ENCODE measurements at regions not wholly inside any gene's neighbourhood (a gene's known extent, or its start where the extent isn't known, plus 50 kb on each side); places are given as distances from the start of the nearest gene placed in this dataset.

DNA sequence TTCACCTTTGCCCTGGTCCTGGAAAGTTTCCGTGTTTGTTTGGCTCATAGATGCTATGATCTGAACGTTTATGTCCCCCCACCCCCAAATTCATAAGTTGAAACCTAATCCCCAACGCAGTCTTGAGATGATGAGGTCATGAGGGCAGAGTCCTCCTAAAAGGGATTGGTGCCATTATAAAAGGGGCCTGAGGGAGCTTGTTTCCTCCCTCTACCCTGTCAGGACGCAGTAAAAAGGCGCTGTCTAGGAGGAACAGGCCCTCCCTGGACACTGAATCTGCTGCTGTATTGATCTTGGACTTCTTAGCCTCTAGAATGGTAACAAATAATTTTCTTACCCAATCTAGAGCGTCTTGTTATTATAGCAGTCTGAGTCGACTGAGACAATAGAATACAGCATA, 2190.6 kb upstream of the TENM3 start (continued):
- TF ChIP-seq, protein P1, sequence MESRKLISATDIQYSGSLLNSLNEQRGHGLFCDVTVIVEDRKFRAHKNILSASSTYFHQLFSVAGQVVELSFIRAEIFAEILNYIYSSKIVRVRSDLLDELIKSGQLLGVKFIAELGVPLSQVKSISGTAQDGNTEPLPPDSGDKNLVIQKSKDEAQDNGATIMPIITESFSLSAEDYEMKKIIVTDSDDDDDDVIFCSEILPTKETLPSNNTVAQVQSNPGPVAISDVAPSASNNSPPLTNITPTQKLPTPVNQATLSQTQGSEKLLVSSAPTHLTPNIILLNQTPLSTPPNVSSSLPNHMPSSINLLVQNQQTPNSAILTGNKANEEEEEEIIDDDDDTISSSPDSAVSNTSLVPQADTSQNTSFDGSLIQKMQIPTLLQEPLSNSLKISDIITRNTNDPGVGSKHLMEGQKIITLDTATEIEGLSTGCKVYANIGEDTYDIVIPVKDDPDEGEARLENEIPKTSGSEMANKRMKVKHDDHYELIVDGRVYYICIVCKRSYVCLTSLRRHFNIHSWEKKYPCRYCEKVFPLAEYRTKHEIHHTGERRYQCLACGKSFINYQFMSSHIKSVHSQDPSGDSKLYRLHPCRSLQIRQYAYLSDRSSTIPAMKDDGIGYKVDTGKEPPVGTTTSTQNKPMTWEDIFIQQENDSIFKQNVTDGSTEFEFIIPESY (IDR thresholded peaks at IDR 0.05; ENCODE audit: extremely low read depth, insufficient replicate concordance, low read length), result no peak
- TF ChIP-seq JUND (IDR thresholded peaks at IDR 0.05) (no peak), CEBPB (IDR thresholded peaks at IDR 0.05; ENCODE audit: low read depth) (no peak)

DNA sequence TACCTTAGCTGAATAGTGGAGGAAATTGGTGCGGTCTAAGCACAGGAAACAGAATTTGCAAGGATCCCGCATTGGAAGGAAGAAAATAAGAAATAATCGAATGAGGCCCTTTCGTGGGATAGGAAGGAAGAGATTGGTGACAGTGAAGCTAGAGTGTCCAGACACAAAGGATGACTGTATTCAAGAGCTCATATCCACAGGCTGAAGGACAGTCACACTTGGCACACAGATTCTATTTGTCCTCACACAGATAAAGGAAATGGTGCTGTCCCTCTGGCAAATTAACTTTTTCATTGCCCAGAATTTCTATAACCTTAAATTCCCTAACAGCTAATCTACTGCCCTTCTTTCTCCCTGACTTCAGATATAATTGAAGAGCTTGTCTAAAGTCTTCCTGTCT, 2188.9 kb upstream of the TENM3 start:
- Histone ChIP-seq H3K9me2 (ENCODE audit: insufficient read depth) (no peaks in the 10 kb centered on the region), H3K9ac (ENCODE audit: low read length) (no peak overlapping the region), H3K4me1 (ENCODE audit: control insufficient read depth in 1 of 2, insufficient read depth in 2 of 2, low read length in 2 of 2) (no peaks in the 10 kb centered on the region), H3K4me3 (replicated peaks in 1 of 2; ENCODE audit: low read depth in 1 of 2, low read length in 2 of 2) (no peak overlapping the region), H3K27me3 (ENCODE audit: insufficient read depth, low read length) (no peaks in the 10 kb centered on the region), H3K4me2 (ENCODE audit: low read length) (no peak overlapping the region), H4K20me1 (ENCODE audit: insufficient read depth) (no peaks in the 10 kb centered on the region; the same call in 1 of the 2 replicates), H3K9me3 (ENCODE audit: control insufficient read depth in 1 of 2, insufficient read depth in 1 of 2, low read depth in 1 of 2, low read length in 2 of 2) (no peaks in the 10 kb centered on the region), H3K36me3 (ENCODE audit: control insufficient read depth in 1 of 2, insufficient read depth in 2 of 2, low read length in 2 of 2) (no peaks in the 10 kb centered on the region), H2AFZ (ENCODE audit: low read depth, low read length, poor library complexity, severe bottlenecking) (no peak overlapping the region), H3K79me2 (ENCODE audit: insufficient read depth, low read length) (no peaks in the 10 kb centered on the region), H3K27ac (ENCODE audit: low read depth, low read length) (no peak overlapping the region)
- no peak for DNase-seq (ENCODE audit: low read depth, low spot score)
- no peak for ATAC-seq
- no TSS peak for BruUV-seq (replicated peaks)
- intact Hi-C loops (cut with micrococcal nuclease), result no loop called here
- ChIA-PET POLR2A (no interaction called here), CTCF (no interaction called here), RAD21 (ENCODE audit: low non-redundant PET in 1 of 2, low total read pairs in 2 of 2, uncharacterized antibody in 2 of 2, unreplicated experiment in 2 of 2) (no interaction called here)
- TF ChIP-seq POLR2A (IDR thresholded peaks at IDR 0.05; ENCODE audit: borderline replicate concordance, extremely low read depth, insufficient read depth, insufficient read length) (no peak), JUND (IDR thresholded peaks at IDR 0.05) (no peak), SP1 (IDR thresholded peaks at IDR 0.05; ENCODE audit: low read depth) (no peak), SRF (IDR thresholded peaks at IDR 0.05; ENCODE audit: low read depth) (no peak), POLR2AphosphoS5 (IDR thresholded peaks at IDR 0.05; ENCODE audit: low read depth, low read length) (no peak), CTCF (IDR thresholded peaks at IDR 0.05 in 2 of 3, conservative IDR thresholded peaks at IDR 0.05 in 1 of 3; ENCODE audit: borderline replicate concordance in 1 of 3, insufficient read depth in 1 of 3, low read depth in 2 of 3, low read length in 2 of 3) (no peak), RAD21 (IDR thresholded peaks at IDR 0.05; ENCODE audit: low read depth) (no peak)

Measured in HCT116 (cell line).